HG03354 (cell line): ENCODE measurements at regions not wholly inside any gene's neighbourhood (a gene's known extent, or its start where the extent isn't known, plus 50 kb on each side); places are given as distances from the start of the nearest gene placed in this dataset.

ENCODE experiments used
- ATAC-seq: cut with Tn5 transposase; IDR thresholded peaks from one replicate; pipeline ENCODE4 v1.9.1; 2021; ENCODE audit warnings: mild to moderate bottlenecking; ENCODE audit not compliant: unreplicated experiment, poor library complexity, severe bottlenecking

DNA sequence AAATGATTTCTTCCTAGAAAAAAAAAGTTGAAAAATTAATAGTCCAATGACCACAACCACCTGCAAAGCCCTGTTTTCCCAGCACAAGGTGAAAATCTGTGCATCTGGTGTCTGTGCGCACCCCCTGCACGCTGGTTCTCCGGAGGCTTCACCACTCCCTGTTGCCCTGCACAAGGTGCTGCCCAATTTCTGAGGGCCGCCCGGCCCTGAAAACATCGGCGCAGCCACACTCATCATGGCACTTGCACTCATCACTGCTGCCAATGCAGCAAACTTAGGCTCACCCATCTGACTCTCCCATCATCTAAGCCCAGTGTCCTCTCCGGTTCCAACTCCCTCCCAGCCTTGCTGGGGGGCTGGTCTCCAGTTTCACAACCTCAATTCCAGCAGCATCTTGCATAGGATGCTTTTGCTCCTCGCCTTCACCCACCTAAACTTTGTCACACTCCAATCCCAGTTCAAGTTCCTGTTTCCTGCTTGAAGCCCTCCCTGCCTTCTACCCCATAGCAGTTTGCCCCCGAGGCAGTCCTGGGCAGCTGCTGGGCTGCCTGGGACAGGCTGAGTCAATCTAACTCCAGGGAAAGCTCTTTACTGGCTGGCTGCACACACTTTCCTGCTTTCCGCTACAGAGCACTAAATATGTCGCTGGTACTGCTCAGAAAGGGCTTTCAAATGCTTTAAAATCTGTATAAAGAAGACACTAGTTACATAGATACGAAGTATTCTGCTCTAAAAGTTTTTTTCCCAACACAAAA, 522.5 kb upstream of the ID2 start:
- no peak for ATAC-seq

DNA sequence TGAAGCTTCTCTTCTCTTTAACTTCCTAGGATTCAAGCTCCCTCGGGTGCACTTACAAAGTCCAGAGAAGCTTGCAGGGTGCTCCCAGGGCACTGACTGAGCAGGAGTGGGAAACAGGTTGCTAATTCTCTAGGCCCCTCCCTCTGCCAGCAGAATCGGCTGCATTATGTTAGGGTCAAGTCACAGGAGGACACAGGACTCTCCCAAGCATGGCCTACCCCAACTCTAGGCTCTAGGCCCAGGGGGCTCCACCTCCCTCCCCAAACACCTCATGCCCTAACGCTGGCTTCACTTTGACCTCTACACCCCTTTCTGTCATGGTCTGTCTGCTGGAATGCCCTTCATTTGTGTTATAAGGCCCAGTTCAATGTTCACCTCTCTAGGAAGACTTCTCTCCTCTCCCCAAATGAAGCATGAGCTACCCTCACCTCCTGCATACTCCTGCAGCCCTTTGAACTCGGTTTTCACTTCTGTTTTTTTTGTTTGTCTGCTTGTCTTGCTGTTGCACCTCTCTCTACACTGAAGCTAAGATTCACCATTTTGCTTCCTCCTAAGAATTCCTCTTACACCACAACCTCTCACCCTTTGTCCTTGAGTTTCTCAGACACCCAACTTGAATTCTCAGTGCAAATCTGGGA, 521.8 kb upstream of the ID2 start:
- ATAC-seq, result no peak

DNA sequence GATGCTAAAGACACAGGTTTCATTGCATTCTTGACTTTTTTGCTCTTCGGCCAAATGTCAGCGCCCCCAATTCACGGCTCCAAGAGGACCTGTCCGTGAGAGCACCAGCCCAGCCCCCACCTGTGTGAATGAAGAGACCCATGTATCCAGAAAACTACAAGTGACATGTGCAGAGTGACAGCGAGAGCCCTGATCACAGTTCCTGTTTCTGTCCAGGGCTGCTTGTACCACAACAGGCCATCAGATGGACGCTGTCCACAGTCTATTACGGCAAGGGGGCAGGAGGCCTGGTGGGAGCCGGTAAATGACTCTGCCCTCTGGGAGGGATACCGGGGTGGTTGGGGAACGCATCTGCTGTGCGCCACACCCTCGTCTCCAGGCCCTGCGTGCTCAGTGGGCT, 520.9 kb upstream of the ID2 start:
- ATAC-seq, result no peak

DNA sequence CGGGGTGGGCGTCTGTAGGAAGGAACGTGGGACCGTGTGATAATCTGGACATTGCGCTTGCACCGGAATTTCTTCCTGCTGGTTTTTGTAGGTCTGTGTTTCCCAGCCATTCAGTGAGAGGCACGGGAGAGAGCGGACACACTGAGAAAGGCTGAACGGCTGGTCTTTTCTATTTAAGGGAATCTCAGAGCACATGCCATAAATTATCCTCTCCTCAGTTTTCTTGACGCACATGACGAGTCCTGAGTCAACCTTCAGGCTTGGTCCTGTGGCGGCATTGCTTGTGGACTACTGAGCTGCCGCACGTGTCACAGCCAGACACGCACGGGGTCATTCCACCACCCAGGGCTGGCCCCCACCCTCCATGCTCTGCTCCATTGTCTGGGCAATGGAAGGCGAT, 519.3 kb upstream of the ID2 start:
- ATAC-seq, result no peak

DNA sequence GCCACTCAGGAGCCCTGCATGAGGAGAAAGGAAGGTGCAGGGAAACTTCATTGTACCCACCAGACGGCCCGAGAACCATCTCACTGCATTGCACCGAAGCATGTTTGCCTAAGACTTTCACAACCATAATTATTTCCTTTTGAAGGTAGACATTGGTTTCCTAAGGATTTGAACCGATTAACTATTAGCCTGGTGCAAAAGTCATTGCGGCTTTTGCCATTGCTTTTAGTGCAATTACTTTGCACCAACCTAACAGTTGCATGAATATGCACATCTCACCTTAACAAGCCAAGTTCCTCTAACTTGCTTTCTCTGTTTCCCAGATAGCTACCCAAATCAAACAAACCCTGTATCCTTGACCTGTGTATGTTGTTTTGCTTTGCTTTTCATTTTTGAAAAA, 516.3 kb upstream of the ID2 start:
- ATAC-seq, result no peak

DNA sequence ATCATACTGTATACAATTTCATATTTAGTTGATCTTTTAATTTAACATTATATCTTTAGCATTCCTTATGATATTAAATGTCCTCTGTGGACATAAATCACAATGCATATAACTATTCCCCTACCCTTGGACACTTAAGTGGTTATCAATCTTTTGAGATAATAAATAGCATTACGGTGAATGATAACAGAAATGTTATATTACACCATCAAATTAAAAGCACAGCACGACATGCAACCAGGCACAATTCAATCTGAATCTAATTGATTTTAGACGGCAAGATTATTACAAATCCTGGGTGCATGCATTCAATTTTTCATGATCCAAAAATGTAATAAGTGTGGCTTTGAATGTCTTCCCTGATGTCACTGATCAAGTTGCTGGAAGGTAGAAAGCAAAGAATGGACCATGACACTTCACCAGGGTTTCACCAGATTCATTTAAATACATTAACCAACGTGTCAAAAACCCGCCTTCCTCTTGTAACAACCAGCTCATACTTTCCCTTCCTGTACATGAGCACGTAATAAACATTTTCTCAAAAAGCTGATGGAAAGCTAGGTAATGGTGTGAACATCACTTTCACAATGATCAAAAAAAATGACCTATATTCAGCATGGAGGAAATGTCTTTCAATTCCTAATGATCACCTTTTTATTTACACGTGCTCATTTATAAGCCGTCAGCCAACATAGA, 513.7 kb upstream of the ID2 start:
- ATAC-seq, result no peak

DNA sequence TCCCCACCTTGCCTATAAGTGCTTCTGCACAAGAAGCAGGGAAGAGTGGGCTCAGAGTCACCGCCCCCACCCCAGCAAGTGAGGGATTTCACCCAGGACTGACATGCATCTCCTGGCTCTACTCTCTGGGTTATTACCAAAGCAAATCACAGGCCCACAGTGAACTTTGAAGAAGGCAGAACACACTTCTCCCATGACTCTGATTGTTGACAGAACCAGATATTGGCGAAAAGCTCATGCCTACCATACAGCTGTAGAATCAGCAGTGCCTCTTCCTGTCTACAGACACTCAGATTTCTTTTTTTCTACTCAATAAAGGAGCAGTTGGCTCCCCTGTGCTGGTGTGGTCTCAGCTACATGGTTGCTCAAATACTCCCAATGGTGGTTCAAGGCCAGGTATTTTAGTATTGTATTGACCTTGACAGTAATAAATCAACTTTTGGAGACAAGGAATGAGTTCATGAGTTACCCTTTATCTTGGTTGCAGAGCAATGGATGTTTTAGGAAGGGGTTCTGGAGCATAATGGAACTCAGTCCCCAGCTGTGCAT, 512.9 kb upstream of the ID2 start:
- ATAC-seq, result no peak

DNA sequence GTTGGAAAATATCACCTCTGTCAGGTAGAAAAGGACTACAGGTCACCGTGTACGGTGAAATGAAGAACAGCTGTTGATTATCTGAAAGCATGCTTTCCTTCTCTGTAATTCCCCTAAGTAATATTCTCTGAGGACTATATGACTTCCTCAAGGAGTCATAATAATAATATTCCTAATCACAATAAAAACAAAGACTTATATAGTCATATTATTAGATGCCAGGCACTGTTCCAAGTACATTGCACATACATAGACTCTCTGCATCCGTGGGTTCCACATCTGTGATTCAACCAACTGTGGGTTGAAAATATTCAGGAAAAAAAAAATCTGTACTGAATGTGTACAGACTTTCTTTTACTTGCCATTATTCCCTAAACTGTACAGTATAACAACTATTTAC, 512.4 kb upstream of the ID2 start:
- no peak for ATAC-seq

DNA sequence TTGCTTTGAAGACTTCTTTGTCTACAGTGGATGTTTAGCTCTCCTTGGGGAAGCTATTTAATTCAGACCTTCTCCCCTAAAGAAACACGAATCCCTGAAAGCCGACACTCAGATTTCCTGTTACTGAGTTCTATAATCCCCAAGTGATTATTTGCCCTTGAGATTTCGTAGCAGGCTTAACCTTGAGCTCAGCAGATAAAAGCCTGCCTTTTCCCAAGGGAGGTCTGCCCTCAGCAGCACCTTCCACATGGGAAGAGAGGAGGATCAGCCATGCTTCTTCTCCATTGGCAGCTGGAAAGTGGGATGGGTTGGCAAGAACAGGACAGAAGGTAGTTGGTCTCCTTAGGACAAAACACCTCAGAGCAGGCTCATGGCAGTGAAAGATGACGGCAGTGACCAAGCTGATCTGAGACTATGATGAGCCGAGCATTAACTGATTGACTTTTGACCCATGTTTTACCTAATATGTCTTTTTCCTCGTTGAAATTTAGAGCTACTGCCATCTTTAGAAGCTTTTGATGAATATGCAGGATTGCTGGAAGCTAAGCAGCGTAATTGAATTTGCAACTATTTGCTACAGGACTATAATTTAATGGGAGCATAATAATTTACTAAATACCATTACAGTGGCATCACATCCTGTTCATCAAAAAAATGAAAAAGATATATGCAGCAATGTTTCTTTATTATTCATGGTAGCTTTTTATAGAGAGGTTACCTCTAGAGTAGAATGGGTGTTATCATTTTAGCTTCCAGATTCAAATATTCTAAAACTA, 511.1 kb upstream of the ID2 start:
- ATAC-seq, result no peak

DNA sequence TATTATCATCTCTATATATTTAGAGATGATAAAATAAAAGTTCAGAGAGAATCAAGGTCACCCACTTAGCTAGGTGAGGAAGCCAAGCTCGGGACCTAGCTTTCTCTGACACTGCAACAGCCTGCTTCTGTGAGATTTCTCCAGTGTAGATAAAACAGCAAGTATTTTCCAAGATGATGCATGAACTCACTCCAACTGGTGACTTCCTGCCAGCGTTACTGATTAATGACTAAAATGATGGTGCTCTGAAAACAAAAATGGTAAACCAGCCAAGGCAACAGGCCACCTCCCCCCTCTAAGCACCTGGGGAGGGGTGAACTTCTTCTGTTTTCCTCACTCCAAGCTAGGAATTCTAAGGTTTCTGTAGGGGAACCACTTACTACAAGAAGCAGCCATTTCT, 510.2 kb upstream of the ID2 start:
- no peak for ATAC-seq

DNA sequence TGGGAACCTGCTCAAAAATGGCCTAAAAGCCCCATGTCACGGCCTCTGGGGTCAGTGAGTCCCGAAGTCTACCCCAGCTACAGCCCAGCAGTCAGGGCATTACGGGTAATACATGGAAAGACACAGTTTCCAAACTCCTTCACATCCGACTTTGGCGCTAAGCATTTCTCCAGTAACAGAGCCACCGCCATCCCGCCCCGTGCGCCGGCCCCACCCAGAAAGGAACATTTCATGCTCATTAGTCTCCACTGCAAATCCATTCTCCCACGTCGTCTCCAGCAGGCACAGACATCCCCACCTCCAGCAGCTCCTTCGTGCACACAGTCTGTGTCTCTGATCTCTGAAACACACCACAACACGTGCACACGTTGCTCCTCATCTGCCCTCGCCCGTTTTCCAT, 509.2 kb upstream of the ID2 start:
- ATAC-seq, result no peak

DNA sequence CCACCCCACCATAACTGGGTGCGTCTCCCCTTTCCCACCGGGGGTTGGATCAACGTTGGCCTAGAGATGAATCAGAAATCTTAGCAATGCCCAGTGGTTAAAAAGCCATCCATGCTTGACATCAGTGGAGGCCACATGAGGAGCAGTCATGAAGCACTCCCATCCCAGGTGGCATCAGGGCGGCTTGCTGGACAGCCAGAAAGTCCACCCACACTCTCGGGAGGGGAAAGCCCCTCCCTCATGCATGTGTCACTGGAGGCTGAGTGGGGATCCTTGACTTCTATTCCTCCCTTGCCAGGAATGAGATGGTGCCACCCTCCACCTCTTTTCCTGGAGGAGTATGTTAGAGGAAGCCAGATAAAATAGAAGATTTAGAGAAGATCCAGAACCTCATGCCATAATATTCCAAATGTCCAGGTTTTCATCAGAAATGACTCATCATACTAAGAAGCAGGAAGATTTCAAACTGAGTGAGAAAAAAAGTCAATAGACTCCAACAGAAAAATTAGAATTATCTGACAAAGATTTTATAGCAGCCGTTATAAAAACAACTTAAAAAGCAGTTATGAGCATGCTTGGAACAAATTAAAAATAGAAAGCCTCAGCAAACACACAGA, 507.1 kb upstream of the ID2 start:
- no peak for ATAC-seq

DNA sequence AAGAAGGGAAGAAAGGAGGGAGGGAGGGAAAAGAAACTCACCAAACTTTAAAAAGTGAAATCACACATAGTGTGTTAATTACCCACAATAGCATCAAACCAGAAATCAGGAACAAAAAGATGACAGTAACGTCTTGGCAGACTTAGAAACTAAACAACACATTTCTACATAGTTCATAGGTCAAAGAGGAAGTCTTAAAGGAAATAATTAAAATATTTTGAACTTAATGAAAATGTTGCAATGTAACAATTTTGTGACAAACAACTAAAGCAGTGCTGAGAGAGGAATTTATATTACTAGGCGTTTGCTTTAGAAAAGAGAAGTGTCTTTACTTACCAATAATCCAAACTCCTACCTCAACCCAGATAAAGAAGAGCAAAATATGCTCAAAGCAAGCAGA, 505.0 kb upstream of the ID2 start:
- ATAC-seq, result no peak

DNA sequence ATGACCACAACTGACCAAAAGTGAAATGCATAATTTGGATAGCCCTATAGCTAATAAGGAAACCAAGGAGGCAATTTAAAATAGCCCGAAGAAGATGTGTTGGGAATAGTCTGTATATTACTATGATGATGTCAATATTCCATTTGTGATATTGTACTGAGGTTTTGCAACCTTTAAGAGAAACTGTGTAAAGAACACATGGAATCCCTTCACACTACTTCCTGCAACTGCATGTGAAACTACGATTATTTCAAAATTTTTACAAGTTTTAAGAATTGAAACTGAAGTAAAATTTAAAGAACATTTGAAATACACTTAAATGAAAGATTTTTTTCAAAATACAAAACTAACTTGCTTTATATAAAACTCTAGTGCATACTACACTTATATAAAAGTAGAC, 504.3 kb upstream of the ID2 start:
- no peak for ATAC-seq

DNA sequence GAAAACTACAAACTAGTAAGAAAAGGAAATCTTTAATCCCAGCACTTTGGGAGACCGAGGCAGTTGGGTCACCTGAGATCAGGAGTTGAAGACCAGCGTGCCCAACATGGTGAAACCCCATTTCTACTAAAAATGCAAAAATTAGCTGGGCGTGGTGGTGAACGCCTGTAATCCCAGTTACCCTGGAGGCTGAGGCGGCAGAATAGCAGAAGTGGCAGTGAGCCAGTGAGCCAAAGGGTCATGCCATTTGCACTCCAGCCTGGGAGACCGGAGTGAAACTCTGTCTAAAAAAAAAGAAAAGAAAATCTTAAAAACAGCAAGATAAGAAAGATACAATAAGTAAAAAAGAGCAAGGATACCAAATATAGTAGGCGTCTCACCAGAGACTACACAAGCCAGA, 502.9 kb upstream of the ID2 start:
- no peak for ATAC-seq

DNA sequence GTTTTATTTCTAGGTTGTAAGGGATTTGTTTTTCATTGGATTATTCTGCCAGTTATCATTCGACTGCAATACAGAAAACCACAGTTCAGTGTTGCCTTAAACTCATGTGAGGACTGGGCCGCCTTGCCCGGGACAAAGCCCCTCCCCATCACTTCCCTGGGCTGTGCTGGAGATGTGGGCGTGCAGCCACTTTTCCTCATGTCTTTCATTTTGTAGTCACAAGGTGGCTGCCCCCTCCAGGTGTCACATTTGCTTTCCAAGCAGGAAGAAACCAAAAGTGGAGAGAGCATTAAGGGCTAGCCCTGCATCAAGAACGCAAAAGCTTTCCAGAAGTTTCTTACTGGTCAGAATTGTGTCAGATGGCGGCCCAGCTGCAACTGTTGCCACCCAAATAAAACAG, 492.5 kb upstream of the ID2 start:
- ATAC-seq, result no peak

DNA sequence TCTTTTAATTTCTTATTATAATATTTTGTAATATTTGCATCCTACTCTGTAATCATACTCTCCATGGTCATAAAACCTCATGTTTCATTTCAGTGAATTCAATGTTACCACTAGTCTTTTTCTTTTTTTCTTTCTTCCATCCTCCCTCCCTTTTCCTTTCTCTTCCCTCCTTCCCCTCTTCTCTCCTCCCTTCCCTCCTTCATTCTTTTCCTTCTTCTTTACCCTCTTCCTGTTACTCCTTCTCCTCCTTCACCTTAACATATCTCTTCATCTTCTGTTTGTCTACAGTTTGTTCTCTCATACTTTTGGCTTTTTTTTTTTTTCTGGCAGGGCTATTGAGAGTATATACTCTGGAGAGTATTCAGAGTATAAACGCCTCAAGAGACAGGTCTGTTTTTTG, 491.6 kb upstream of the ID2 start:
- no peak for ATAC-seq

DNA sequence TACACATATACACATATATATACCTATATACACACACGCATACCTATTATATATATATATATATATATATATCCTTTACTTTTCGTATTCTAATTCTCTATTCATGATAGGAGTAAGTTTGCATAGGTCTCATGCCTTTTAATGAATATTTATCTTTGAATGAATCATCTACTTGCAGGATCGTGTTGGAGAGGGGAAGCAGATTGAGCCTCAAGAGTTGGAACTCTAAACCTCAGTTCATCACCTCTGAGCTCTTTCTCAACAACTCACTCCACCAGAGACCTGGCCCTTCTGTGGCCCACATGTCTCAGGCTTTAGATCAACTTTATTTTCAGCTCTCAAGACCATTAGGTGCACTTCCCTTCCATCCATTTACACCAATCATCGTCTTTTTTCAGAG, 490.4 kb upstream of the ID2 start:
- ATAC-seq, result no peak

DNA sequence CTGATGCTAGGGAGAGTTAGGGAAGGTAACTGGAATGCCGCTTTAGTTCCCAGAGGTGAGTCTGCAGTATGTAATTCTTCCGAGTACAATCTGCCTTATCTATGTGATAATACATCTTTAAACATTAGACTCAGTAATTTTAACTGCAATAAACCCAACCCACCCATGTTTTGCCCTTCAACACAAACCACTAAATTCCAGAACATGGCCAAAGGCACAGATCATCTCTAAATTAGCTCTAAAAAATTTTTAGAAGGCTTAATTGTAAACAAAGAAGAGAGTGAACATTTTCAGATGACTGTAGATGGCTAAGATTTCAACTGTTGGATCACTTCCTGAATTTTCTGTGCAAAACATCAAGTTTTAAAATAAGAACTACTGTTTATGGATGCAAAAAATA, 488.7 kb upstream of the ID2 start:
- no peak for ATAC-seq
